ENCODE measurements at regions not wholly inside any gene's neighbourhood (a gene's known extent, or its start where the extent isn't known, plus 50 kb on each side); places are given as distances from the start of the nearest gene placed in this dataset.

GRCh38 chr3:18683900-18684299, 258.8 kb upstream of the SATB1 start:
- TF ChIP-seq, protein P1, sequence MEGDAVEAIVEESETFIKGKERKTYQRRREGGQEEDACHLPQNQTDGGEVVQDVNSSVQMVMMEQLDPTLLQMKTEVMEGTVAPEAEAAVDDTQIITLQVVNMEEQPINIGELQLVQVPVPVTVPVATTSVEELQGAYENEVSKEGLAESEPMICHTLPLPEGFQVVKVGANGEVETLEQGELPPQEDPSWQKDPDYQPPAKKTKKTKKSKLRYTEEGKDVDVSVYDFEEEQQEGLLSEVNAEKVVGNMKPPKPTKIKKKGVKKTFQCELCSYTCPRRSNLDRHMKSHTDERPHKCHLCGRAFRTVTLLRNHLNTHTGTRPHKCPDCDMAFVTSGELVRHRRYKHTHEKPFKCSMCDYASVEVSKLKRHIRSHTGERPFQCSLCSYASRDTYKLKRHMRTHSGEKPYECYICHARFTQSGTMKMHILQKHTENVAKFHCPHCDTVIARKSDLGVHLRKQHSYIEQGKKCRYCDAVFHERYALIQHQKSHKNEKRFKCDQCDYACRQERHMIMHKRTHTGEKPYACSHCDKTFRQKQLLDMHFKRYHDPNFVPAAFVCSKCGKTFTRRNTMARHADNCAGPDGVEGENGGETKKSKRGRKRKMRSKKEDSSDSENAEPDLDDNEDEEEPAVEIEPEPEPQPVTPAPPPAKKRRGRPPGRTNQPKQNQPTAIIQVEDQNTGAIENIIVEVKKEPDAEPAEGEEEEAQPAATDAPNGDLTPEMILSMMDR (tag by site-specific recombination; IDR thresholded peaks at IDR 0.05) = no peak
- TF ChIP-seq ZNF121 (tag by site-specific recombination; IDR thresholded peaks at IDR 0.05) (no peak), PBX3 (CRISPR knock-in tag; IDR thresholded peaks at IDR 0.05) (no peak), SCRT2 (tag by site-specific recombination; IDR thresholded peaks at IDR 0.05) (no peak), ZNF416 (tag by site-specific recombination; IDR thresholded peaks at IDR 0.05) (no peak), GLIS2 (tag by site-specific recombination; IDR thresholded peaks at IDR 0.05) (no peak), SP2 (tag by site-specific recombination; IDR thresholded peaks at IDR 0.05) (no peak)
- TF ChIP-seq, protein P2, sequence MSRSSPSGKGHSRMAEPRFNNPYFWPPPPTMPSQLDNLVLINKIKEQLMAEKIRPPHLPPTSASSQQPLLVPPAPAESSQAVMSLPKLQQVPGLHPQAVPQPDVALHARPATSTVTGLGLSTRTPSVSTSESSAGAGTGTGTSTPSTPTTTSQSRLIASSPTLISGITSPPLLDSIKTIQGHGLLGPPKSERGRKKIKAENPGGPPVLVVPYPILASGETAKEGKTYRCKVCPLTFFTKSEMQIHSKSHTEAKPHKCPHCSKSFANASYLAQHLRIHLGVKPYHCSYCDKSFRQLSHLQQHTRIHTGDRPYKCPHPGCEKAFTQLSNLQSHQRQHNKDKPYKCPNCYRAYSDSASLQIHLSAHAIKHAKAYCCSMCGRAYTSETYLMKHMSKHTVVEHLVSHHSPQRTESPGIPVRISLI (tag by site-specific recombination; IDR thresholded peaks at IDR 0.05) = no peak

Measured in HEK293 (cell line).